ENCODE measurements at regions not wholly inside any gene's neighbourhood (a gene's known extent, or its start where the extent isn't known, plus 50 kb on each side); places are given as distances from the start of the nearest gene placed in this dataset.

GRCh38 chr15:62603742-62604141 is 438.7 kb upstream of the C2CD4B start:
- no peak for DNase-seq (ENCODE audit: low spot score)
- TF ChIP-seq CTCF (IDR thresholded peaks at IDR 0.05; ENCODE audit: extremely low read depth, missing control alignments), result no peak

- no peak for DNase-seq (ENCODE audit: low spot score)
- TF ChIP-seq CTCF (IDR thresholded peaks at IDR 0.05; ENCODE audit: extremely low read depth, missing control alignments), result no peak
These were observed 437.3 kb upstream of the TPM1 start for GRCh38 chr15:62605282-62605681.

GRCh38 chr15:62606376-62607113 is 436.0 kb upstream of the TPM1 start:
- no peak for DNase-seq (ENCODE audit: low spot score)
- no peak for TF ChIP-seq CTCF (IDR thresholded peaks at IDR 0.05; ENCODE audit: extremely low read depth, missing control alignments)

GRCh38 chr15:62607114-62607462 is 435.5 kb upstream of the TPM1 start:
- TF ChIP-seq CTCF (IDR thresholded peaks at IDR 0.05; ENCODE audit: extremely low read depth, missing control alignments), result no peak

GRCh38 chr15:62607643-62608042 is 434.9 kb upstream of the TPM1 start:
- no peak for DNase-seq (ENCODE audit: low spot score)
- TF ChIP-seq CTCF (IDR thresholded peaks at IDR 0.05; ENCODE audit: extremely low read depth, missing control alignments), result no peak

More at GRCh38 chr15:62607114-62607462, 435.5 kb upstream of the TPM1 start:
- DNase-seq (ENCODE audit: low spot score), result no peak

- no peak for DNase-seq (ENCODE audit: low spot score)
- no peak for TF ChIP-seq CTCF (IDR thresholded peaks at IDR 0.05; ENCODE audit: extremely low read depth, missing control alignments)
These were observed 434.2 kb upstream of the TPM1 start for GRCh38 chr15:62608369-62608768.

- no peak for TF ChIP-seq CTCF (IDR thresholded peaks at IDR 0.05; ENCODE audit: extremely low read depth, missing control alignments)
- DNase-seq (ENCODE audit: low spot score), result no peak
These were observed 432.2 kb upstream of the TPM1 start for GRCh38 chr15:62610265-62610869.
